NCI-H526 treated with DMSO at 0.1 percent for 48 hours (cell line): ENCODE measurements at regions not wholly inside any gene's neighbourhood (a gene's known extent, or its start where the extent isn't known, plus 50 kb on each side); places are given as distances from the start of the nearest gene placed in this dataset.
"Not testable (repeated sequence)": the region's sequence is repeated elsewhere in the genome, so short reads cannot be mapped to it uniquely, and the experiment has no call there.

Experiments used
- DNase-seq: peaks from one replicate; lab custom pipeline; 2025; lab: John Stamatoyannopoulos, UW

DNA sequence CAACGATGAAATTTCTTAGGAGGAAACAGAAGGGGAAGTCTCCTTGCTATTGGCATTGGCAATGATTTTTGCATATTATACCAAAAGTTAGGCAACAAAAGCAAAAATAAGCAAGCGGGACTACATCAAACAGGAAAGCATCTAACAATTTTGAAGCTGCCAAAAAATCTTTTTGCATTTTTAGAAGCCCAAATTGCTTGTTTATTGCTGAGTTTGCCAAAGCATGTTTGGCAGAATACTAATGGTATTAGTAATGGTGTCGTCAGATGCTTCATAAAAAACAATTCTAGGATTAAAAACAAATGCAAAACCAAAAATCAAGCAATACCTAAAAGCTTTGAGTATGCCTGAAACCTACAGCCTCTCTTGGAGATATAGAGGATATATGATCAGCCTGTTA lies 80.0 kb downstream of the GALR1 start:
- no peak for DNase-seq

DNA sequence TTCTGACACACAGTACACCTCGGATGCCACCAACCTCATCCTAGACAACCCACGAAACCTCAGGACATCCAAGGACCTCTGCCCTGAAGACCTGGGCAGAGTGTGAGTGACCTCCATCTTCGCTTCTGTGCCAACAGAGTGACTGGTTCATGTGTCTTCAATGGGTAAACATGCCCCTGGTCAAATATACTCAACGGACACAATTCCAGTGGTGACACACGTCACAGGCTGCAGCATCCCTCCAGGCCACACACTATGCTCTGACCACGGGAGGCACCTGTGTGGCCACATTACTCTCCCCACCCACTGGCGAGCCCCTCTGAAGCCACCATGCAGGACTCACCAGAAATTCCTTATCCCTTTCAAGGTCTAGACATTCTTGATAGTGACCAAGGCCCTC lies 85.2 kb downstream of the GALR1 start:
- no peak for DNase-seq

DNA sequence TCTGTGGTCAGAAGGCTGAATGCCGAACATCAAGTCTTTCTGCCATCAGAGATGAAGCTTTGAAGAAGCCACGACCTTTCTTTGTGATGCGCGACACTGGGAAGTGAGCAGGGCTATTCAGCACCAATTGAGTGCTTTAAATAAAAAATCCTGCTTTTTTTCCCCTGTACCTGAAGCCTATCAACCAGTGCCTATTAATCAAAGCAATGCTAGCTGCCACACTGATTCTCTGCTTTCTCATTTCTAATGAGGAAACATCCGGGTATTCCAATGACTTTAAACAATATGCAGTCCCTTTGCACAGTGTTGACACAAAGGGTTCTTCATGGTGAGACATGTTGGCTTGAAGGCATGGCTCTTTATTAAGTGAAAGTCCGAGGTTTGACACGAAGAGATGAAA lies 88.0 kb downstream of the GALR1 start:
- no peak for DNase-seq

DNA sequence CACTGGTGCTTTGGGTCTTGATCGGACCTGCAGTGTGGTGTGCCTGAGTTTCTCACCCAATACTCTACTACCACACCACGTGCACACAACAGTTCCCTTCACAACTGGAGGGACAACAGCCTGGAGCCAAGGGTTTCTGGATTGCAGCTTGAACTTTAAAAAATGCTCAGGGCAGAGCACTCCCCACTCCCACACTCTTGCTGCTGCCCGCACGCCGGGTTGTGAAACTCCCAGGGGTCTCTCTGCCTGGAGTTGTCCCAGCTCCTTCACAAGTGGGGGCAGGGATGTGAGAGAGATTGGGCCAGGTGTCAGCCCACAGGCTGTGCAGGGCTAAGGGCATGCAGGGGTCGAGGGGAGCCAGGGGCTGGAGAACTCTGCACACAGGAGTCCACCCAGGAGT lies 89.4 kb downstream of the GALR1 start:
- DNase-seq = no peak

DNA sequence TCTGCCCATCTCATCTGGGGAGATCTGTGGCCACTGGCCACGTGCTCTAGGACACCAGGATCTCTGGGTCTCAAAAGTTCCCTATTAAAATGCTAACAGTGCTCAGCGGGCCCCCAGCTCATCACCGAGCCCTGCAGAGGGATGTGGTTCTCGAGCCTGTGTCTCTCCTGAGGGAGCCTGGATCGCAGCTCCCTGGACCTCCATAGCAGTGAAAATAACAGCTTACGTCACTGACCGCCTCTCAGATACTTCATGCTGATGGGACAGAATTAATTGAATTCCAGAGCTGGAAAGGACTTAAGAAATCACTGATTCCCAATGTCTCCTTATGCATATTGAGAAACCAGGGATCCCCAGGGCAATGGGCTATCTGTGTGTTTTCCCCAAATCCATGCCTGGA lies 90.0 kb downstream of the GALR1 start:
- DNase-seq = no peak

DNA sequence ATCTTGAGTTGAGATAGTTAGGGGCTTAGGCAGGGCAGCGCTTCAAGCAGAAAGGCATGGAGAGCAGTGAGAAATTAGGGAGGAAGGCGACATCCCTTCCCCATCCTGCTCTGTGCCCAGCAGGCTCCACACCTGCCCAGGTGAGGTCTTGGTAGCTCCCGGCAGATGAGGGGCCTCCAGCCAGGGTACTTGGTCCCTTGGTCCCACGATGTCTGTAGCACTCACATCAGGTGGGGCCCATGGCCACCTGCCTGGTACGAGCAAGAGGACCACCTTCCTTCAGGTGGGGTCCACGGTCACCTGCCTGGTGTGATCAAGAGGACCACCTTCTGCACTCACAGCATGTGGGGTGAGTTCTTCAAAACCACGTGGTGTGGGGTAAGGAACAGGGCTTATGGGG lies 91.2 kb downstream of the GALR1 start:
- DNase-seq = no peak

DNA sequence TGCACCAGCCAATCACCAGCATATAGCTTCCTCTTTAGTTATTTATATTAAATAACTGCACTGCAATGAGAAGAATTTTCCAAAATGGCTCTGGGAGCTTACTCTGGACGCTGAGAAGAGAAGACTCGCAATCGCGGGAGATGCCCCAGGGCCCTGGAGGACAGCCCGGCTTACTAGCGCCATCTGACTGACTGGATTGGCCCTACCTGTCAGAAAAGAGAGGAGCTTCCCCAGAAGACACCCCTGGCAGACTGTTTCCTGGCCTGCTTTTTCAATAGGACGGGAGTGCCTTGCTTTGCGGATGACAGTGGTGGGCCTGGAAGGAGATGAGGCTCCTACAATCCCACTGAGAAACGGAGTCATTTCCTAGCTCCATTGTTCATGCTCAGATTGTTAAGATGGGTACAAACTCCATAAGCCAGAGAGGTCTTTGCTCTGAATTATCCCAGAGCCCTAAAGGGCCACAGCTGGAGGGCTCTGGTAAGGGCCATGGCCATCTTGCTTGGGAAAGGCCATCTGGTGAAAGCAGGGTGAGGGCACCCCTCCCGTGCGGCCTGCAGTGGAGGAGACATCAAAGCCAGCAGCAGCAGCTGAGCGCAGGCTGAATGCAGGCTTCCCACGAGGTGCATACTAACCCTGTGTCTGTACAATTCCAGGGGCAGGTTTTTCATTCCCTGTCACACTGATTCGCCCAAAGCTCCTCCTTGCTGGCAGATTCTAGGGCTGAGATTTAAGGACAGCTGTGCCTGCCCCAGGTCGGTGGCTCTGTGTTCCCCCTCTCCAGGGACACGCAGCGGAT lies 92.1 kb downstream of the GALR1 start:
- DNase-seq = no peak

DNA sequence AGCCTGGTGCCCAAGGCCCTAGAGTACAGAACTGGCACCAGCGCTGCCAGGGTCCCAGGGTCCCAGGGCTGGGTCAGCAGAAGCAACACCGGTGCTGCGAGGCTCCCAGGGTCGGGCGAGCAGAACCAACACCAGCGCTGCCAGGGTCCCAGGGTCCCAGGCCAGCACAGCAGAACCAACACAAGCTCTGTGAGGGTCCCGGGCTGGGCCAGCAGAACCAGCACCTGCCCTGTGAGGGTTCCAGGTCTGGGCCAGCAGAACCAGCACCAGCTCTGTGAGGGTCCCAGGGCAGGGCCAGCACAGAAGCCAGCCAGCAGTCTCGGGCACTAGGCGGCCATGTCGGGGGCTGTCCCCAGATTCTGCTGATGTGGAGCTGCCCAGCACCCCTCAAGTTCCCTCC lies 93.1 kb downstream of the GALR1 start:
- DNase-seq = no peak

DNA sequence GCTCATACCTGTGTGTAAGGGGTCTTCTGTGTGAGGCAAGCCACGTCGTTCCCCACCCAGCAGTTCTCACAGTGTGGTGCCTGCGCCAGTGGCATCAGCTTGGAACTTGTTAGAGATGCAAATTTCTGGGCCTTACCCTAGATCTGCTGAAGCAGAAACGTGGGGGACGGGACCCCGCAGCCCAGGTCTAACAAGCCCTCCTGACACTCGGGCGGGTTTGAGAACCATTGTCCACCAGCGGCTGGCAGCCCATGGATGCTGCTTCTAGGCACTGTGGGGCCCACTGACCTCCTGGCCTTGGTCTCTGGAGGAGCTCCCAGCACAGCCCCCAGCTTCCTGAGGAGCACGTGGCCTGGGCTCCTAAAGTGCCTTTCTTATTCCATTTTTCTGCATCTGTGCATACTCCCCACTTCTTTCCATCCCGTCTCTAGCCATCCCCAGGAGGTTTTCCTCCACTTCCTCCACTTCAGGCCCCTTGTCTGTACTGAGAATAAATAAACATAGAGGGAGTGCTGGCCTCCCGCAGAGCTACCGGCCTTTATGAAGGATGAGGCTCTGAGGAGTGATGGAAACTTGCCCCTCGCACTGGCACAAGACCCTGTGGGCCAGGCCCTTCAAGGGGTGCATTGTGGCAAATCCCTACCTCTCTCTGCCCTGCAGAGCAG lies 94.3 kb downstream of the GALR1 start:
- DNase-seq = no peak

DNA sequence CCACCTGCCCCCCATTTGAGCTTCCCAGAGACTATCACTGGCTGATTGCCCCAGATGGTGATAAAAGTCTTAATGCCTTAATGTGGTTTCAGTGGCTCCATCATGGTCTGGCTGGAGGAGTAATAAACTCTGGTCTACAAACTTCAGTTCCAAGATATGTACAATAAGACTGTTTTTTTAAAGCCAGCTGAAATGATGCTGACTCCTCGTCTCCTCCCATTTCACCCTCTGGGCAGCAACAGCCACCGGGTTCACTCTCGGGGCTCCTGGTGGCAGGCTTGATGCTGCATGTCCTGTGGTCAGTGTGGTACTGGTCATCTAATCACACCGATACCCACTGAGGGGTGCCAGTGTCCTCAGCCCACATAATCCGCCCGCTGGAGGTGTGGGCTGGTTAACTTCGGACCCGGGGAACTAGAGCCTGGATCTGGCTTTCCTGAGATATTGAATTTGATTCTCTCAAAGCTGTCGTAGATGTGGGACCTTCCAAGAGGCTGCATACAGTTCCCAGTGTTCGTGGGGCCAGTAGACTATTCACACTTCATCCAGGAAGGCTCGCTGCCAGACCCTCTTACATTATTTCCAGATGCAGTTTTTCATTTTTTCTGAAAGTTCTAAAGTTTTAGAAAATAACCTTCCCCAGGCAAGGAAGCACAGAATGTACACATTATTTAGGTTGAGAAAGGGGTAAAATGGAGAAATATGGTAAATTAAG lies 95.3 kb downstream of the GALR1 start:
- DNase-seq = no peak

DNA sequence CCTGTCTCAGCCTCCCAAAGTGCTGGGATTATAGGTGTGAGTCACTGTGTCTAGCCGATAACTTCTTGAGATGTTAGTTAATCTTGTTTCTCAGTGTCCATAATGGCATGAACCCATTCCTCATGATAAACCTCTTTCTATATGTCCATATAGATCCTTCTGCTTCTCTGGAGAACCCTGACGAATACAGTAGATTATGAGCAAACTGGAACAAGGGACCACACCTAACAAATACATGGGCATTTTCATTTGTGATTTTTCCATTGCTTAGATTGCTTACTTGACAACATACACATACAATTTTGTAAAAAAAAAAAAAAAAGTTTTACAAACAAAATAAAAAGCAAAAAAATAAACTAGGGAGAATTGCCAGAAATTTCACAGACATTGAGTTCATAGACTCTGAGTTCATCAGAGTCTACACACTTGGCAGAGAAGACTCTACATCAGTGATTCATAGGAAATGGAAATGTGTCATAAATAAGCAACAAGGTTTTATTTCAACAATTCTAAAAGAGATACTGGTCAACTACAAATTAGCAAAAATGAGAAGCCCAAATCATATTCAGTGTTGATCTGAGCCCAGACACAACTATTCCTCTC lies 96.7 kb downstream of the GALR1 start:
- no peak for DNase-seq

DNA sequence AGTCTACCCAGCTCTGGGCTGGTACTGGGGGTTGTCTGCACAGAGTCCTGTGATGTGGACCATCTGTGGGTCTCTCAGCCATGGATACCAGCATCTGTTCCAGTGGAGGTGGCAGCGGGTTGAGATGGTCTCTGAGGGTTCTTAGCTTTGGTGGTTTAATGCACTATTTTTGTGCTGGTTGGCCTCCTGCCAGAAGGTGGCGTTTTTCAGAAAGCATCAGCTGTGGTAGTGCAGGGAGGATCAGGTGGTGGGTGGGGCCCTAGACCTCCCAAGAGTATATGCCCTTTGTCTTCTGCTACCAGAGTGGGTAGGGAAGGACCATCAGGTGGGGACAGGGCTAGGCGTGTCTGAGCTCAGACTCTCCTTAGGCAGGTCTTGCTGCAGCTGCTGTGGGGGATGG lies 103.7 kb downstream of the GALR1 start:
- DNase-seq = not testable (repeated sequence)

DNA sequence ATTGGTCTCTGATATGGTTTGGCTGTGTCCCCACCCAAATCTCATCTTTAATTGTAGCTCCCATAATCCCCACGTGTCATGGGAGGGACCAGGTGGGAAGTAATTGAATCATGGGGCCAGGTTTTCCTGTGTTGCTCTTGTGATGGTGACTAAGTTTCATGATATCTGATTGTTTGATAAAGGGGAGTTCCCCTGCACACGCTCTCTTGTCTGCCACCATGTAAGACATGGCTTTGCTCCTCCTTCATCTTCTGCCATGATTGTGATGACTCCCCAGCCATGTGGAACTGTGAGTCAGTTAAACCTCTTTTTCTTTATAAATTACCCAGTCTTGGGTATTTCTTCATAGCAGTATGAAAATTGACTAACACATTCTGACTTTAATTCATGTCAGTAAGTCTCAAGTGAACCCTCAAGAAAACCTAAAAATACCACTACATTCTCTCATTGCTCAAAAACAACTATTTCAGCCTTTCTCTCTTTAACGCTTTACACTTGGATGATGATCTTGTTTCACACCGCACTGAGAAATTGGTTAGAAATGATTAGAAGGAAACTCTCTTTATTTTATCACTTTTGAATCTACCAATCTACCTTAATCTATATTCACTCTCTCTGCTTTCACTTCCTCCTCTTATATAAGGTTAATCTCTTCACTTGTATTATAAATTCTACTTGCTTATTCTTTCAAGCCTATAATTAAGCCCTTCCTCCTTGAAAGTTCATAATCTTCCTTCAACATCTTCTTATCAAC lies 110.1 kb downstream of the GALR1 start:
- DNase-seq = no peak

DNA sequence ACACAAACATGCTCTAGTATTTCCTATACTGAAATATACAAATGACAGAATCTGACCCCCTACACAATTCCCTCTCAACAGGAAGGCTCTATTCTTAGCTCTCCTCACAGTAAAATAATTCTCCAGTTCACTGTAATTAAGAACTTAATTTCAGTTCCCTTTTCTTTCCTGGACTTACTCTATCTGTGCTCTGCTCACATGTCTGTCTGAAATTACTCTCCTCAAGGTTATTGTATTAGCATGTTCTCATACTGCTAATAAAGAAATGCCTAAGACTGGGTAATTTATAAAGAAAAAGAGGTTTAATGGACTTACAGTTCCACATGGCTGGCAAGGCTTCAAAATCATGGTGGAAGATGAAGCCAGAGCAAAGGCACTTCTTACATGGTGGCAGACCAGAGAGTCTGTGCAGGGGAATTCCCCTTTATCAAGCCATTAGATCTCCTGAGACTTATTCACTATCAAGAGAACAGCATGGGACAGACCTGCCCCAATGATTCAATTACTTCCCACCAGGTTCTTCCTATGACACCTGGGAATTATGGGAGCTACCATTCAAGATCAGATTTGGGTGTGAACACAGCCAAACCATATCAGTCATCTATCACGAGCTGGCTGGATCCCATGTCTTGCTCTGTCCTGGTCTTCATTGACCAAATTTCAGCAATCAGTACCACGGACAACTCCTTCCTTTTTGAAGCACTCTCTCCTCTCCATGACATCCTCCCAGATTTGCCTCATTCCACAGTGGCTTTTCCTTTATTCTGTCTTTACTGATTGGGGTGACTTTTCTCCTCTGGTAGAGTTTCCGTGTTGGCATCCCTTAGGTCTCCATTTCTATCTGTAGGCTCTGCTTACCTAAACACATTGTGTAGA lies 110.9 kb downstream of the GALR1 start:
- no peak for DNase-seq

DNA sequence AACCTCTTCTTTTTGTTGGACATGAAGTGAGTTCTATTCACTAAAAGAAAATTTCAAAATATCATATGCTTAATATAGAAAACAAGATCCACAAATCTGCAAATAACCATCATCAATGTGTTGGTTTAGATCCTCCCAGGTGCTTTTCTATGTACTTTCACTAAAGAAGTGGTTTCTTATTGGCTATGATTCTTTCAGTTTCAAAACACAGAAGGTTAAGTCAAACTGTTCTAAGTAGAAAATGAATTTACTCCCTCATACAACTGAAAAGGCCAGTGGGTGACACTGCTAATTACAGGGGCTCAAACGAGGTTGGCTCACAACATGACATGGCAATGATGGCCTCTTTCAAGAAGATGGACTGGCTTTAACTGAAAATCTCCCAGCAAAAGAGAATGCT lies 111.7 kb downstream of the GALR1 start:
- DNase-seq = no peak

DNA sequence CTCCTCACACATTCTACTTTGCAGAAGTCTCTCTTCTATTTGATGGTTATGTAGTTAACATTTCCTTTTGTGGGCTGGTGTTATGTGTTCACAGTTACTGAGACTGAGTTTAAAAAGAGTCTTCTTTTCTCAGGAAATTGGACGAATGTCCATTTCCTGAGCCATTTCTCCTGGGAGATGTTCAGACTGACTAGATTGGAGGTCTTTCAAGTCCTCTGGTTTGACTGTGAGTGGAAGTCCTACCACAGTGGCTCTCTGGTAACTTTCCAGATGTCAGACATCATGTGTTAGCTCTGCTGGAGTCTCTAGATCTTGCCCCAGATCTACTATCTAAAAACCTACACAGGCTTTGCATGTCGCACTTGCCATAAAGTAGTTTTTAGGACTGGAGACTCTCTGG lies 116.0 kb downstream of the GALR1 start:
- DNase-seq = no peak

DNA sequence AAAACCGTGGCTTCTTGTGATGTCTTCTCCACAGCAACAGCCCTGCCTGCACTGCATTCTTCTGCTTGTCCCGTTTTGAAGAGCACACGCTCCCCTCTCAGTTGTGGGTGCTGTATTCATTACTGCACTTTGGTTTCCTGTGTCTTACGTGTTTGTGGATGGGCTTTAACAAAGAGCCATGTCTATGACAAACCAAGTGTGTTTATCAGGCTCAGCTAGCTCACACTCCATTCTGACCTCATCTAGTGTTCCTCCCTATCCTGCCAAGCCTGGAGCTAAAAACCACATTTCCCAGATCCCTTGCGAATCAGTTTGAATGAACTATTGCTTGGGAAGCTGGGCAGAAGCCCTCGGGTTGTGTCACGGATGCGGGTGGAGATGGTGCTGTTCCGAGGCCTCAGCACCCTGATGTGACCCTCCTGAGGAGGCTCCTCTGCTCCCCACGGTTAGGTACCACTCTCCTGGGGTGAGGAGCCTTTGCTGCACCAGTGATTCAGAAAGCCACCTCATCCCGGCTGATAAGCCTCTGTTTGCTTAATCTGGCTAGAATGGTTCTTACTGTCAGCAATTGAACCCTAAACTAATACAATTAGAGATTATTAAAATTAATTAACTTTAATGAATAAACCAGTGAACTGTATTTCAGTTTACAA lies 116.5 kb downstream of the GALR1 start:
- no peak for DNase-seq

DNA sequence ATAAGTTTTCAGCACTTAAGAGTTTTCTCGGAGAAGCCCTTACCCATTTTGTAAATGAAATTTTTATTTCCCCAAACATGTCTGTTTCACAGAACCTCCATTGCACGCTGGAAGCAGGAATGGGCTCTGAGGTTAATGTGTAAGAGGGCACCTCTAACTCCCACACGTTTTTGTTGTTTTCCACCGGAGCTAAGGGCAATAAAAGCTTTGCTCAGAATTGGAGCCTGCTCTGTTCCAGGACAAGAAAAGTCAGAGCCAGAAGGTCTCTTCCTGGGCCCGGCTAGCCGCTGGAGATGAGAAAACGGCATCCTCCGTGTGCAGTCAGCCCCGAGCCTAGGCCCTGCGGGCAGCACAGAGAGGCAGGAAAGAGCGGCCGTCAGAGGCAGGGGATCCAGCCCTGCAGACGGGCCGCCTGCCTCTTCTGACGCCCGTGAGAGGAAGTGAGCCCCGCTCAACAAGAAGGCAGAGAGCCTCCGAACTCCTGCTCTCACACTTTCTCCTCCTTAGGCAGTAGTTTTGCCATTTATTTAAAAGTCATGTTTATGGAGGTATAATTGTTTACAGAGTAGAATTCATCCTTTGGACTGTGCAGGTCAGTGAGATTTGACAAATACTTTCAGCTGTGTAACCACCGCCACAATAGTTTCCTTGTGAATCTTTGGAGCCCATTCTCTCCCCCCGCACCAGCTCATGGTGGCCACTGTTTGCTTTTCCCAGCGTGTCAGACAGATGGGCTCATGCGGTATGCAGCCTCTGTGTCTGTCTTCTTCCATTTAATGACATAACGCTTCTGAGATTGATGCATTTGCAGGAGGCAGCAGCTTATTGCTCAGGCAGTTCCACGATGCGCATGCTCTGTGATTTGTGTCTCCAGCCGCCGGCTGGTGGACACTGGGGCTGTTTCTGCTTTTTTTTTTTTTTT lies 117.3 kb downstream of the GALR1 start:
- peak; percentile 65 for DNase-seq

DNA sequence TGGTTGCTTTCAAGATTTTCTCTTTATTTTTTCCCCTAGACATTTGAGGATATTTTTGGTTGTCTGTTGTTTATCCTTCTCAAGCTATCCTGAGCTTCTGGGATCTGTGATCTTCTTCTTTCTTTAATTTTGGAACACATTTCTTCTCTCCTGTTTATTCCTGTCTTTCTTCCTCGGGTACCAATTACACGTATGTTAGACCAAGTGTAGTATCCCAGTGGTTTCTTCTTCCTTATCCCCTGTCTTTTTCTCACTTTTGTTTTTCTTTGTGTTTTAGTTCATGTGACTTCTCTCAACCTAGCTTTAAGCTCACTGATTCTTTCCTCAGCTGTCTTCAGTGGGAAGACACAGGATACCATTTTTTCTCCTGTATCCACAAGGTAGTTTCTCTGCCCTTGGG lies 120.0 kb downstream of the GALR1 start:
- DNase-seq = no peak
